Stimulated activated CD8-positive, alpha-beta memory T cell treated with anti-CD3 and anti-CD28 coated beads, Interleukin-7, amount 100 ng/mL, for 4 hours (primary cell): ENCODE measurements at regions not wholly inside any gene's neighbourhood (a gene's known extent, or its start where the extent isn't known, plus 50 kb on each side); places are given as distances from the start of the nearest gene placed in this dataset.

Experiments used
- DNase-seq, 2 donors: peaks; one replicate each; pipeline ENCODE4 v3.0.0-alpha.2; 2020; ENCODE audit warnings: low read depth in 2 of 2

GRCh38 chr20:41671143-41671542 lies 53.0 kb upstream of the CHD6 start:
- no peak for DNase-seq

GRCh38 chr20:41670631-41671030 lies 52.5 kb upstream of the CHD6 start:
- no peak for DNase-seq

- DNase-seq: no peak
These were observed 51.6 kb upstream of the CHD6 start for GRCh38 chr20:41669708-41670263.

GRCh38 chr20:41668057-41668749 lies 50.0 kb upstream of the CHD6 start:
- no peak for DNase-seq
